ENCODE measurements at regions not wholly inside any gene's neighbourhood (a gene's known extent, or its start where the extent isn't known, plus 50 kb on each side); places are given as distances from the start of the nearest gene placed in this dataset.

DNA sequence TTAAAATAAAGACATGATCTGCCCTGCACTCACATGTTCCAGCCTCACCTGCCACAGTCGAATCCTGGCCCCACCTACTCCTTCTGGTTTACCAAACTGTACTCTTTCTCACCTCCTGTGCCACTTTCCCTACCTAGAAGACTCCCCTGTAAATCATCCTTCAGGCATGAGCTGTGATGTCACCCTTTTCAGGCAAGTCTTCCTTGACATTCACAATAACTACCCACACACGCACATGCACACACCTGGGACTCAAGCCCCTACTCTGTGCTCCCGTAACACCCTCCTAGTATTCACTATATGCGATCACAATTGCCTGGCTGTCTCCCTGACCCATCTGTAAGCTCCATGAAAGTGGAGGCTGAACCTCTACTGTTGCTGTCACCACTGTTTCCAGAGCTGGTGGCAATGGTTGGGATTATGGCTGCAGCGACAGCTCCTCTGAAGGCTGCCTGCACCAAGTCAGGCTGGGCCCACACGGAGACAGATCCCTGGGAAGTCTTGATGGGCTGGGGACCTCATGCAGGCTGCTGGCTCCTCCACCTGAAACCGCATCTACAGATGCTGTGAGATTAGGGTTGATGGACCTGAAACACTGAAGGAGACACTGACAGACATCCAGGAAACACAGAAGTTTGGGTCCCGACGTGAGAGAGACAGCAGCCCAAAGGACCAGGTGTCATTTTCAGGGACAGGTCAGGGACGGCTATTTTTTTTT, 611.1 kb downstream of the UQCRFS1 start:
- TF ChIP-seq, protein P1, sequence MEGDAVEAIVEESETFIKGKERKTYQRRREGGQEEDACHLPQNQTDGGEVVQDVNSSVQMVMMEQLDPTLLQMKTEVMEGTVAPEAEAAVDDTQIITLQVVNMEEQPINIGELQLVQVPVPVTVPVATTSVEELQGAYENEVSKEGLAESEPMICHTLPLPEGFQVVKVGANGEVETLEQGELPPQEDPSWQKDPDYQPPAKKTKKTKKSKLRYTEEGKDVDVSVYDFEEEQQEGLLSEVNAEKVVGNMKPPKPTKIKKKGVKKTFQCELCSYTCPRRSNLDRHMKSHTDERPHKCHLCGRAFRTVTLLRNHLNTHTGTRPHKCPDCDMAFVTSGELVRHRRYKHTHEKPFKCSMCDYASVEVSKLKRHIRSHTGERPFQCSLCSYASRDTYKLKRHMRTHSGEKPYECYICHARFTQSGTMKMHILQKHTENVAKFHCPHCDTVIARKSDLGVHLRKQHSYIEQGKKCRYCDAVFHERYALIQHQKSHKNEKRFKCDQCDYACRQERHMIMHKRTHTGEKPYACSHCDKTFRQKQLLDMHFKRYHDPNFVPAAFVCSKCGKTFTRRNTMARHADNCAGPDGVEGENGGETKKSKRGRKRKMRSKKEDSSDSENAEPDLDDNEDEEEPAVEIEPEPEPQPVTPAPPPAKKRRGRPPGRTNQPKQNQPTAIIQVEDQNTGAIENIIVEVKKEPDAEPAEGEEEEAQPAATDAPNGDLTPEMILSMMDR (IDR thresholded peaks at IDR 0.05), result no peak
- TF ChIP-seq POLR2A (IDR thresholded peaks at IDR 0.05), result no peak
